GM23338 (cell line): ENCODE measurements at regions not wholly inside any gene's neighbourhood (a gene's known extent, or its start where the extent isn't known, plus 50 kb on each side); places are given as distances from the start of the nearest gene placed in this dataset.

Experiments
- CREB1 ChIP-seq: fragments of 250-450 bp; sonication (Bioruptor Pico); IDR thresholded peaks from 2 replicates; pipeline ENCODE4 v1.5.0; 2020; ENCODE audit warnings: low read depth, mild to moderate bottlenecking, moderate library complexity
- CTCF ChIP-seq, 2 experiments: fragments of 200-600 bp in 1 of 2; sonication (generic) in 1 of 2; conservative IDR thresholded peaks; 2 replicates each; pipeline versions ENCODE4 v1.5.1 to v1.6.1; 2016 to 2017; ENCODE audit warnings: antibody characterized with exemption in 2 of 2, low read depth in 2 of 2, mild to moderate bottlenecking in 2 of 2, moderate library complexity in 1 of 2
- EZH2 ChIP-seq: fragments of 200-600 bp; sonication (generic); IDR thresholded peaks from one replicate; pipeline ENCODE4 v1.8.0; 2017; ENCODE audit warnings: antibody characterized with exemption, mild to moderate bottlenecking, low read depth; ENCODE audit not compliant: unreplicated experiment
- EZH2phosphoT487 ChIP-seq: fragments of 200-600 bp; sonication (generic); IDR thresholded peaks from one replicate; pipeline ENCODE4 v1.8.1; 2018; ENCODE audit warnings: antibody characterized with exemption; ENCODE audit not compliant: unreplicated experiment
- JUNB ChIP-seq: IDR thresholded peaks from one replicate; pipeline ENCODE4 v1.6.1; 2016; ENCODE audit warnings: antibody characterized with exemption; ENCODE audit not compliant: unreplicated experiment
- POLR2AphosphoS5 ChIP-seq: IDR thresholded peaks from 2 replicates; pipeline ENCODE4 v1.6.1; 2016; ENCODE audit warnings: antibody characterized with exemption, low read depth
- REST ChIP-seq: IDR thresholded peaks from one replicate; pipeline ENCODE4 v1.6.1; 2018; ENCODE audit warnings: antibody characterized with exemption; ENCODE audit not compliant: unreplicated experiment
- ZNF114 ChIP-seq: fragments of 250-450 bp; sonication (Bioruptor Pico); IDR thresholded peaks from 2 replicates; pipeline ENCODE4 v1.5.0; 2020; ENCODE audit warnings: mild to moderate bottlenecking, moderate library complexity
- ZNF462 ChIP-seq: fragments of 250-450 bp; sonication (Bioruptor Pico); IDR thresholded peaks from 2 replicates; pipeline ENCODE4 v1.5.0; 2020; ENCODE audit warnings: mild to moderate bottlenecking, moderate library complexity

GRCh38 chr3:102096066-102096465 is 246.8 kb downstream of the NFKBIZ start:
- TF ChIP-seq CTCF (conservative IDR thresholded peaks at IDR 0.05; ENCODE audit: low read depth in 2 of 2): no peak
- TF ChIP-seq EZH2phosphoT487: no peak
- TF ChIP-seq POLR2AphosphoS5: no peak
- TF ChIP-seq EZH2: no peak
- TF ChIP-seq JUNB: no peak
- TF ChIP-seq REST: no peak
- TF ChIP-seq CREB1 (CRISPR knock-in tag): no peak
- TF ChIP-seq ZNF462 (CRISPR knock-in tag): no peak
- TF ChIP-seq ZNF114 (CRISPR knock-in tag): no peak
